Nephron (organoid): ENCODE measurements at regions not wholly inside any gene's neighbourhood (a gene's known extent, or its start where the extent isn't known, plus 50 kb on each side); places are given as distances from the start of the nearest gene placed in this dataset.

Experiments used
- H3K27ac Mint-ChIP-seq, 3 experiments: 2 replicates each; pipeline ENCODE4 v1.8.0; 2020; ENCODE audit warnings: mixed read lengths in 3 of 3, mild to moderate bottlenecking in 2 of 3, moderate library complexity in 1 of 3
- H3K27me3 Mint-ChIP-seq: 2 replicates; pipeline ENCODE4 v1.8.0; 2021; ENCODE audit warnings: low read depth, mild to moderate bottlenecking, moderate library complexity, mixed read lengths
- H3K36me3 Mint-ChIP-seq: 2 replicates; pipeline ENCODE4 v1.8.0; 2020; ENCODE audit warnings: low read depth, mixed read lengths
- H3K4me1 Mint-ChIP-seq: 2 replicates; pipeline ENCODE4 v1.8.0; 2020; ENCODE audit warnings: mixed read lengths
- H3K4me3 Mint-ChIP-seq, 3 experiments: 2 replicates each; pipeline ENCODE4 v1.8.0; 2020; ENCODE audit warnings: mild to moderate bottlenecking in 3 of 3, mixed read lengths in 3 of 3, moderate library complexity in 2 of 3
- H3K9me3 Mint-ChIP-seq: 2 replicates; pipeline ENCODE4 v1.8.0; 2020; ENCODE audit warnings: mixed read lengths
- CTCF ChIP-seq, 3 experiments: fragments of 200-600 bp; sonication (generic); IDR thresholded peaks; one replicate each; pipeline ENCODE4 v1.5.0; 2021; ENCODE audit warnings: antibody characterized with exemption in 3 of 3; ENCODE audit not compliant: unreplicated experiment in 3 of 3

- H3K4me1 Mint-ChIP-seq, result peaks cover 13% of the 10 kb centered on the region
- no peaks in the 10 kb centered on the region for H3K36me3 Mint-ChIP-seq
- no peak overlapping the region for H3K4me3 Mint-ChIP-seq
- peaks cover 17% of the 10 kb centered on the region for H3K27me3 Mint-ChIP-seq
- H3K9me3 Mint-ChIP-seq, result peaks cover 2% of the 10 kb centered on the region
- no peak overlapping the region for H3K27ac Mint-ChIP-seq
- TF ChIP-seq CTCF (IDR thresholded peaks at IDR 0.05; ENCODE audit: unreplicated experiment in 3 of 3), result no peak
Measured at GRCh38 chr9:126063326-126063725, 263.3 kb upstream of the MVB12B start.

- H3K27ac Mint-ChIP-seq, result no peak overlapping the region
Measured at GRCh38 chr9:126066131-126066530, 260.5 kb upstream of the MVB12B start.

GRCh38 chr9:126067031-126067734, 259.4 kb upstream of the MVB12B start:
- H3K27ac Mint-ChIP-seq, result no peak overlapping the region
- H3K27me3 Mint-ChIP-seq, result peaks cover 5% of the 10 kb centered on the region
- no peaks in the 10 kb centered on the region for H3K4me1 Mint-ChIP-seq
- no peak for TF ChIP-seq CTCF (IDR thresholded peaks at IDR 0.05; ENCODE audit: unreplicated experiment in 3 of 3)
- no peak overlapping the region for H3K4me3 Mint-ChIP-seq
- no peaks in the 10 kb centered on the region for H3K36me3 Mint-ChIP-seq
- no peaks in the 10 kb centered on the region for H3K9me3 Mint-ChIP-seq

More at GRCh38 chr9:126066131-126066530, 260.5 kb upstream of the MVB12B start:
- Mint-ChIP-seq H3K36me3 (no peaks in the 10 kb centered on the region), H3K27me3 (peaks cover 10% of the 10 kb centered on the region), H3K4me1 (no peaks in the 10 kb centered on the region), H3K4me3 (no peak overlapping the region), H3K9me3 (peaks cover 2% of the 10 kb centered on the region)
- TF ChIP-seq CTCF (IDR thresholded peaks at IDR 0.05; ENCODE audit: unreplicated experiment in 3 of 3), result no peak

- H3K4me1 Mint-ChIP-seq, result no peaks in the 10 kb centered on the region
- TF ChIP-seq CTCF (IDR thresholded peaks at IDR 0.05; ENCODE audit: unreplicated experiment in 3 of 3), result no peak
- H3K27me3 Mint-ChIP-seq, result peaks cover 12% of the 10 kb centered on the region
- H3K4me3 Mint-ChIP-seq, result no peak overlapping the region
- no peaks in the 10 kb centered on the region for H3K9me3 Mint-ChIP-seq
- no peak overlapping the region for H3K27ac Mint-ChIP-seq
- no peaks in the 10 kb centered on the region for H3K36me3 Mint-ChIP-seq
Measured at GRCh38 chr9:126068534-126069230, 257.9 kb upstream of the MVB12B start.

- H3K4me3 Mint-ChIP-seq, result no peak overlapping the region
Measured at GRCh38 chr9:126069400-126069955, 257.2 kb upstream of the MVB12B start.

More at GRCh38 chr9:126069400-126069955, 257.2 kb upstream of the MVB12B start:
- Mint-ChIP-seq H3K4me1 (no peaks in the 10 kb centered on the region), H3K27me3 (peaks cover 14% of the 10 kb centered on the region), H3K27ac (no peak overlapping the region), H3K36me3 (no peaks in the 10 kb centered on the region), H3K9me3 (no peaks in the 10 kb centered on the region)
- no peak for TF ChIP-seq CTCF (IDR thresholded peaks at IDR 0.05; ENCODE audit: unreplicated experiment in 3 of 3)
